ENCODE measurements at regions not wholly inside any gene's neighbourhood (a gene's known extent, or its start where the extent isn't known, plus 50 kb on each side); places are given as distances from the start of the nearest gene placed in this dataset.

- Histone ChIP-seq H3K27me3 (ENCODE audit: insufficient read depth, low read length) (peaks cover 2% of the 10 kb centered on the region), H3K4me3 (ENCODE audit: insufficient read depth, low read depth, low read length) (no peak overlapping the region), H3K27ac (ENCODE audit: low read depth, low read length) (no peak overlapping the region), H3K9ac (ENCODE audit: low read length) (no peak overlapping the region), H3K79me2 (ENCODE audit: insufficient read depth, low read length) (no peaks in the 10 kb centered on the region), H3K4me1 (ENCODE audit: insufficient read depth, low read length) (no peaks in the 10 kb centered on the region), H2AFZ (ENCODE audit: low read depth, low read length) (no peak overlapping the region), H3K9me3 (ENCODE audit: insufficient read depth, low read depth, low read length) (no peaks in the 10 kb centered on the region), H3K4me2 (ENCODE audit: low read length) (no peak overlapping the region), H4K20me1 (ENCODE audit: insufficient read depth, low read length) (no peaks in the 10 kb centered on the region), H3K36me3 (ENCODE audit: insufficient read depth, low read length) (no peaks in the 10 kb centered on the region)
- H3K4me1 Mint-ChIP-seq (ENCODE audit: low read depth, unreplicated experiment): peaks cover 7% of the 10 kb centered on the region
- no peak overlapping the region for H3K4me3 Mint-ChIP-seq (ENCODE audit: unreplicated experiment)
- H3K36me3 Mint-ChIP-seq (ENCODE audit: low read depth, unreplicated experiment): no peaks in the 10 kb centered on the region
- TF ChIP-seq EZH2 (IDR thresholded peaks at IDR 0.05; ENCODE audit: insufficient read depth, low read length): no peak
- TF ChIP-seq, protein P1, sequence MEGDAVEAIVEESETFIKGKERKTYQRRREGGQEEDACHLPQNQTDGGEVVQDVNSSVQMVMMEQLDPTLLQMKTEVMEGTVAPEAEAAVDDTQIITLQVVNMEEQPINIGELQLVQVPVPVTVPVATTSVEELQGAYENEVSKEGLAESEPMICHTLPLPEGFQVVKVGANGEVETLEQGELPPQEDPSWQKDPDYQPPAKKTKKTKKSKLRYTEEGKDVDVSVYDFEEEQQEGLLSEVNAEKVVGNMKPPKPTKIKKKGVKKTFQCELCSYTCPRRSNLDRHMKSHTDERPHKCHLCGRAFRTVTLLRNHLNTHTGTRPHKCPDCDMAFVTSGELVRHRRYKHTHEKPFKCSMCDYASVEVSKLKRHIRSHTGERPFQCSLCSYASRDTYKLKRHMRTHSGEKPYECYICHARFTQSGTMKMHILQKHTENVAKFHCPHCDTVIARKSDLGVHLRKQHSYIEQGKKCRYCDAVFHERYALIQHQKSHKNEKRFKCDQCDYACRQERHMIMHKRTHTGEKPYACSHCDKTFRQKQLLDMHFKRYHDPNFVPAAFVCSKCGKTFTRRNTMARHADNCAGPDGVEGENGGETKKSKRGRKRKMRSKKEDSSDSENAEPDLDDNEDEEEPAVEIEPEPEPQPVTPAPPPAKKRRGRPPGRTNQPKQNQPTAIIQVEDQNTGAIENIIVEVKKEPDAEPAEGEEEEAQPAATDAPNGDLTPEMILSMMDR (IDR thresholded peaks at IDR 0.05; ENCODE audit: insufficient read depth, low read depth, low read length): no peak
- no peaks in the 10 kb centered on the region for H3K9me3 Mint-ChIP-seq (ENCODE audit: unreplicated experiment)
- DNase-seq (ENCODE audit: low read depth): no peak
- H3K27me3 Mint-ChIP-seq (ENCODE audit: low read depth, unreplicated experiment): peaks cover 31% of the 10 kb centered on the region
- no peak for FAIRE-seq
- H3K27ac Mint-ChIP-seq (ENCODE audit: unreplicated experiment): no peak overlapping the region
Observed at GRCh38 chr14:98195256-98195655, 1076.7 kb downstream of the BCL11B start.

- FAIRE-seq (no peak), DNase-seq (ENCODE audit: low read depth) (no peak)
- no peaks in the 10 kb centered on the region for H4K20me1 ChIP-seq (ENCODE audit: insufficient read depth, low read length)
- Mint-ChIP-seq H3K4me3 (ENCODE audit: unreplicated experiment) (no peak overlapping the region), H3K36me3 (ENCODE audit: low read depth, unreplicated experiment) (no peaks in the 10 kb centered on the region), H3K9me3 (ENCODE audit: unreplicated experiment) (no peaks in the 10 kb centered on the region), H3K27me3 (ENCODE audit: low read depth, unreplicated experiment) (peaks cover 47% of the 10 kb centered on the region), H3K4me1 (ENCODE audit: low read depth, unreplicated experiment) (peaks cover 7% of the 10 kb centered on the region), H3K27ac (ENCODE audit: unreplicated experiment) (no peak overlapping the region)
- no peaks in the 10 kb centered on the region for H3K79me2 ChIP-seq (ENCODE audit: insufficient read depth, low read length)
- H3K4me2 ChIP-seq (ENCODE audit: low read length): no peak overlapping the region
- H3K9ac ChIP-seq (ENCODE audit: low read length): no peak overlapping the region
- H3K36me3 ChIP-seq (ENCODE audit: insufficient read depth, low read length): no peaks in the 10 kb centered on the region
- no peaks in the 10 kb centered on the region for H3K4me1 ChIP-seq (ENCODE audit: insufficient read depth, low read length)
- no peak overlapping the region for H2AFZ ChIP-seq (ENCODE audit: low read depth, low read length)
- H3K27ac ChIP-seq (ENCODE audit: low read depth, low read length): no peak overlapping the region
- H3K4me3 ChIP-seq (ENCODE audit: insufficient read depth, low read depth, low read length): no peak overlapping the region
- TF ChIP-seq, protein P1 (IDR thresholded peaks at IDR 0.05; ENCODE audit: insufficient read depth, low read depth, low read length): no peak
- H3K9me3 ChIP-seq (ENCODE audit: insufficient read depth, low read depth, low read length): no peaks in the 10 kb centered on the region
- H3K27me3 ChIP-seq (ENCODE audit: insufficient read depth, low read length): peaks cover 2% of the 10 kb centered on the region
Observed at GRCh38 chr14:98197933-98198332, 1074.1 kb downstream of the BCL11B start.

DNA sequence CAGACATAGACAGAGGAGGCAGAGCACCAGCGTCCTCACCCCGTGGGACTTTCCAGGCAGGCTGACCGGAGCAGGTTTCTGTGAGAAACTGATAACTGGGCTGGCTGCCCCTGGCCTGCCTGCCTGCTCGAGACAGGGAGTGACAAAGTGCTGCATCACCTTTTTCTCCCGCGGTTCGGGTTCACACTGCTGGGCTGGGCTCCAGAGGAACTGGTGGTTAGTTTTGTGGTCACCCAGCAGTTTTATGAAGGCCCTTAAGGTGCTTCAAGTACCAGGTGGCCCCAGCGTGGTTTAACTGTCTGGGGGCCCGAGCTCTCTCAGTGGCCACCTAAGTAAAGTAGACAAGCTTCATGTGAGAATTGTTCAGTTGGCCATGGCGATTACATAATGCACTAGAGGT, 1073.6 kb downstream of the BCL11B start:
- no peaks in the 10 kb centered on the region for H3K4me1 ChIP-seq (ENCODE audit: insufficient read depth, low read length)
- Mint-ChIP-seq H3K9me3 (ENCODE audit: unreplicated experiment) (no peaks in the 10 kb centered on the region), H3K4me1 (ENCODE audit: low read depth, unreplicated experiment) (peaks cover 7% of the 10 kb centered on the region), H3K27me3 (ENCODE audit: low read depth, unreplicated experiment) (peaks cover 48% of the 10 kb centered on the region), H3K4me3 (ENCODE audit: unreplicated experiment) (no peak overlapping the region), H3K36me3 (ENCODE audit: low read depth, unreplicated experiment) (no peaks in the 10 kb centered on the region), H3K27ac (ENCODE audit: unreplicated experiment) (no peak overlapping the region)
- no peak overlapping the region for H3K4me2 ChIP-seq (ENCODE audit: low read length)
- H3K36me3 ChIP-seq (ENCODE audit: insufficient read depth, low read length): no peaks in the 10 kb centered on the region
- DNase-seq (ENCODE audit: low read depth): peak; percentile 10
- H2AFZ ChIP-seq (ENCODE audit: low read depth, low read length): no peak overlapping the region
- H4K20me1 ChIP-seq (ENCODE audit: insufficient read depth, low read length): no peaks in the 10 kb centered on the region
- no peak overlapping the region for H3K9ac ChIP-seq (ENCODE audit: low read length)
- TF ChIP-seq, protein P1 (IDR thresholded peaks at IDR 0.05; ENCODE audit: insufficient read depth, low read depth, low read length): no peak
- TF ChIP-seq EZH2 (IDR thresholded peaks at IDR 0.05; ENCODE audit: insufficient read depth, low read length): no peak
- no peaks in the 10 kb centered on the region for H3K79me2 ChIP-seq (ENCODE audit: insufficient read depth, low read length)
- no peaks in the 10 kb centered on the region for H3K9me3 ChIP-seq (ENCODE audit: insufficient read depth, low read depth, low read length)
- no peak overlapping the region for H3K4me3 ChIP-seq (ENCODE audit: insufficient read depth, low read depth, low read length)
- no peak for FAIRE-seq
- no peak overlapping the region for H3K27ac ChIP-seq (ENCODE audit: low read depth, low read length)
- H3K27me3 ChIP-seq (ENCODE audit: insufficient read depth, low read length): peaks cover 2% of the 10 kb centered on the region

Data from astrocyte (in vitro differentiated cells and primary cell).